Fibroblast of lung (primary cell): ENCODE measurements at regions not wholly inside any gene's neighbourhood (a gene's known extent, or its start where the extent isn't known, plus 50 kb on each side); places are given as distances from the start of the nearest gene placed in this dataset.

Experiments
- CTCF ChIP-seq, 2 donors: IDR thresholded peaks in 1 of 2; conservative IDR thresholded peaks in 1 of 2; 1 replicate in 1 of 2; 2 replicates in 1 of 2; pipeline ENCODE4 v1.5.1; 2011 to 2012; ENCODE audit warnings: low read length in 2 of 2, control low read depth in 1 of 2, inconsistent platforms in 1 of 2, low read depth in 1 of 2, mild to moderate bottlenecking in 1 of 2
- EZH2 ChIP-seq: IDR thresholded peaks from 2 replicates; pipeline ENCODE4 v1.5.1; 2012; ENCODE audit warnings: low read length, control low read depth, mild to moderate bottlenecking; ENCODE audit errors: missing control alignments

GRCh38 chr3:189058071-189058470 lies 113.7 kb upstream of the TPRG1 start:
- TF ChIP-seq CTCF (conservative IDR thresholded peaks at IDR 0.05 in 1 of 2, IDR thresholded peaks at IDR 0.05 in 1 of 2; ENCODE audit: low read depth in 1 of 2, low read length in 2 of 2) (no peak), EZH2 (no peak)
